ENCODE measurements at regions not wholly inside any gene's neighbourhood (a gene's known extent, or its start where the extent isn't known, plus 50 kb on each side); places are given as distances from the start of the nearest gene placed in this dataset.

DNA sequence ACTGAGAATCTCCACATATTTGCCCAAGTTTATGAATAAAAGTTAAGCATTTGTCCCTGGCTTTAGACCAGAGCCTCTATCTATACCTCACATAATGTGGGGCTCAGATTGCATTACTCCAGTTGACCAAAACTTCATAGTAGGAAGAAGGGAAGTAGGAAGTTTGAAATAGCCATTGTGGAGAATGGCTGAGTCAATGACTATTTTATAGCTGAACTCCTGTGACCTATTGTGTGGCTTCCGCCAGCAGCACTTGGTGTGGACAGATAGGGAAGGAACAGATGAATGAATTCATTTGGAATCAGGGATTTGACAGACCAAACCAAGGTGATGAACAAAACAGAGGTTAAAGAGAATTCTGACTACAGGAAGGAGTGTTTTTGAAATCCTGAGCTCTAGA, 92.9 kb upstream of the LPAR1 start:
- TF ChIP-seq, protein P1, sequence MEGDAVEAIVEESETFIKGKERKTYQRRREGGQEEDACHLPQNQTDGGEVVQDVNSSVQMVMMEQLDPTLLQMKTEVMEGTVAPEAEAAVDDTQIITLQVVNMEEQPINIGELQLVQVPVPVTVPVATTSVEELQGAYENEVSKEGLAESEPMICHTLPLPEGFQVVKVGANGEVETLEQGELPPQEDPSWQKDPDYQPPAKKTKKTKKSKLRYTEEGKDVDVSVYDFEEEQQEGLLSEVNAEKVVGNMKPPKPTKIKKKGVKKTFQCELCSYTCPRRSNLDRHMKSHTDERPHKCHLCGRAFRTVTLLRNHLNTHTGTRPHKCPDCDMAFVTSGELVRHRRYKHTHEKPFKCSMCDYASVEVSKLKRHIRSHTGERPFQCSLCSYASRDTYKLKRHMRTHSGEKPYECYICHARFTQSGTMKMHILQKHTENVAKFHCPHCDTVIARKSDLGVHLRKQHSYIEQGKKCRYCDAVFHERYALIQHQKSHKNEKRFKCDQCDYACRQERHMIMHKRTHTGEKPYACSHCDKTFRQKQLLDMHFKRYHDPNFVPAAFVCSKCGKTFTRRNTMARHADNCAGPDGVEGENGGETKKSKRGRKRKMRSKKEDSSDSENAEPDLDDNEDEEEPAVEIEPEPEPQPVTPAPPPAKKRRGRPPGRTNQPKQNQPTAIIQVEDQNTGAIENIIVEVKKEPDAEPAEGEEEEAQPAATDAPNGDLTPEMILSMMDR (IDR thresholded peaks at IDR 0.05; ENCODE audit: insufficient read depth, low read length), result no peak
- no peak for TF ChIP-seq POLR2AphosphoS5 (IDR thresholded peaks at IDR 0.05; ENCODE audit: low read depth)
- TF ChIP-seq REST (IDR thresholded peaks at IDR 0.05; ENCODE audit: insufficient replicate concordance, low read depth), result no peak
- no peak for TF ChIP-seq GABPA (IDR thresholded peaks at IDR 0.05; ENCODE audit: low read depth)
- no peak for TF ChIP-seq SPI1 (IDR thresholded peaks at IDR 0.05; ENCODE audit: borderline replicate concordance, low read depth)

All from HL-60 (cell line).